ENCODE measurements at regions not wholly inside any gene's neighbourhood (a gene's known extent, or its start where the extent isn't known, plus 50 kb on each side); places are given as distances from the start of the nearest gene placed in this dataset.

DNA sequence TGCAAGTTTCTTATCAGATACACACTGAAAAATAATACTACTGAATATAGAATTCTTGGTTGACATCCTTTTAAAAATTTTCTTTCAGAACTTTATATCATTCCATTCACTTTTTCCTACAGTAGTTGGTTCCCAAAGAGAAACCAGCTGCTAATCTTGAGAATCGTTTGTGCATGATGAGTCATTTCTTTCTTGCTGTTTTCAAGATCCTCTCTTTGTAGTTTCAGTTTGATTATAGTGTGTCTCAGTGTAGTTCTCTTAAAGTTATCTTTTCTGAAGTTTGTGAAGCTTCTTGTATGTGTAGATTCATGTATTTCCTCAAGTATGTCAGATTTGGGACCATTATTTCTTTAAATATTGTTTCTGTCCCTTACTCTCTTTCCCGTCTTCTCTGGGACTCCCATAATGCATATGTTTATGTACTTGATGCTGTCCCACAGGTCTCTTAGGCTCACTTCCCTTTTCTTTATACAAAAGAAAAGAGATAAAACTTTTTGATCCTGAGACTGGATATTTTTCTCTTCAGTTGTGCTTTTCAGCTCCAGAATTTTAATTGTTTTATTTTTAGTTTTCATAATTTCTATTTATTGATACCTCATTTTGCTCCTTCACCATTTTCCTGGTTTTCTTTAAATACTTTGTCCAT is 801.0 kb downstream of the TDRD15 start:
- Histone ChIP-seq H3K4me1 (ENCODE audit: insufficient read depth, insufficient read length) (no peaks in the 10 kb centered on the region), H3K36me3 (ENCODE audit: insufficient read depth, insufficient read length, low read length) (no peaks in the 10 kb centered on the region), H3K27me3 (ENCODE audit: insufficient read depth, insufficient read length) (no peaks in the 10 kb centered on the region), H3K9me3 (ENCODE audit: insufficient read depth, low read length) (no peaks in the 10 kb centered on the region), H3K4me3 (ENCODE audit: insufficient read length, low read depth) (no peak overlapping the region), H3K9ac (ENCODE audit: insufficient read length, low read depth) (no peak overlapping the region)
- TF ChIP-seq SUZ12 (IDR thresholded peaks at IDR 0.05; ENCODE audit: extremely low read depth, insufficient read depth, insufficient read length), result no peak
- TF ChIP-seq YY1 (IDR thresholded peaks at IDR 0.05; ENCODE audit: insufficient read depth, insufficient read length), result no peak
- no peak for TF ChIP-seq ZNF274 (IDR thresholded peaks at IDR 0.05; ENCODE audit: low read depth, low read length)
- DNase-seq (ENCODE audit: low read depth, low spot score), result no peak

DNA sequence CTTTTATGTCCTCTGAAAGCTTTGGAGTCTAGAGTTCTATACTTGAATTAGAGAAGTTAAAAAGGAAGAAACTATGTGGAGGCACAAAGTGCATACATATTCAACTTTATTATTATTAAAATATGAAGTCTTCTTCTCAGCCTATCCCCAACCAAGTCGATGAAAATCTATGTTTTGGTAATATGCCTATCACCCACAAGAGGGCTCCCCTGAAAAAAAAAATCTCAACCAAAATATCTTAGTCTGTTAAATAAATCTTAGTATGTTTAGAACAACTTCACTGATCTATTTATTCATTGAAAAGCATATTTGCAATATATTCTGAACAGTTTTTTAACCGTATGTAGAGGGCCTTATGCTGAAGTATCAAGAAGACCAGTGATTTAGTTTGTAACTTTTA is 804.5 kb downstream of the TDRD15 start:
- Histone ChIP-seq H3K4me3 (ENCODE audit: insufficient read length, low read depth) (no peak overlapping the region), H3K9me3 (ENCODE audit: insufficient read depth, low read length) (no peaks in the 10 kb centered on the region), H3K4me1 (ENCODE audit: insufficient read depth, insufficient read length) (no peaks in the 10 kb centered on the region), H3K36me3 (ENCODE audit: insufficient read depth, insufficient read length, low read length) (no peaks in the 10 kb centered on the region), H3K27me3 (ENCODE audit: insufficient read depth, insufficient read length) (no peaks in the 10 kb centered on the region), H3K9ac (ENCODE audit: insufficient read length, low read depth) (no peak overlapping the region)
- DNase-seq (ENCODE audit: low read depth, low spot score), result no peak
- TF ChIP-seq SUZ12 (IDR thresholded peaks at IDR 0.05; ENCODE audit: extremely low read depth, insufficient read depth, insufficient read length), result no peak

DNA sequence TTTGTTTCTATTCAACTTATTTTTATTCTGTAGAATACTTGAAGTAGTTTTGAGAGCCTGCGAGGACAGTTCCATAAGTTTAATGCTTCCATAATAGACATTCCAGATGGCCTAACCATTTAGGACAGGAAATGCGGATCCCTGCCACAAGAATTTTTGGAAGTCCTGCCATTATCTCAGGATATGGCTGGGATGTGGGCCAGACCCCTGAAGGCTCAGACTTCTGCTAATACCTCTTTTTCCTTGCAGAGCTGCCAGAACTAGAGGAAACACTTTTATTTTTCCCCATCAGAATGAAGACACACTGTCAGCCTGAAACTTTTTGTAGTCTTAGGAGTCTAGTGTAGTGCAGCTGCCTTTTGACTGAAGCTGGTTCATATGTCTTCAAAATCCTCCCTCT is 806.5 kb downstream of the TDRD15 start:
- no peak for TF ChIP-seq SUZ12 (IDR thresholded peaks at IDR 0.05; ENCODE audit: extremely low read depth, insufficient read depth, insufficient read length)
- no peak for TF ChIP-seq ZNF274 (IDR thresholded peaks at IDR 0.05; ENCODE audit: low read depth, low read length)
- no peak for TF ChIP-seq YY1 (IDR thresholded peaks at IDR 0.05; ENCODE audit: insufficient read depth, insufficient read length)
- DNase-seq (ENCODE audit: low read depth, low spot score), result no peak

DNA sequence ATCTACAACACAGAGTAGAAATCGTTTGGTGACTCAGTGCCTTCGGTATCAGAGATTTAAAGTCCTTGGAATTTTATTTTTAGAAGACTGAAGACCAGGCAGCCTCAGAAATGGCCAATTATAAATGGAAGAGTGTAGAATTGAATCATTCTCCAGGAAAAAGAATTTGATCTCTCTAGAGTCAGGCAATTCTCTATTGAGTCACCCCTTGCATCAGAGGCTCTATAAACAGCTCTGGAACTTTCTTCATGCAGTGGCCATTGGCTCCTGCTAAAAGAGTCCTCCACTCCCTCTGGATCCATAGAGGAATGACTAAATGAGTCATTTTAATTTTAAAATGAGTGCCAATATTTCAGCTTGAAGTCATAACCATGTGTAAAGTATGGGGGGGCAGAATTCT is 816.2 kb downstream of the TDRD15 start:
- TF ChIP-seq YY1 (IDR thresholded peaks at IDR 0.05; ENCODE audit: insufficient read depth, insufficient read length), result no peak
- no peak for TF ChIP-seq SUZ12 (IDR thresholded peaks at IDR 0.05; ENCODE audit: extremely low read depth, insufficient read depth, insufficient read length)
- no peak for TF ChIP-seq ZNF274 (IDR thresholded peaks at IDR 0.05; ENCODE audit: low read depth, low read length)
- no peaks in the 10 kb centered on the region for H3K4me1 ChIP-seq (ENCODE audit: insufficient read depth, insufficient read length)
- no peaks in the 10 kb centered on the region for H3K27me3 ChIP-seq (ENCODE audit: insufficient read depth, insufficient read length)
- DNase-seq (ENCODE audit: low read depth, low spot score), result no peak
- no peaks in the 10 kb centered on the region for H3K9me3 ChIP-seq (ENCODE audit: insufficient read depth, low read length)
- H3K36me3 ChIP-seq (ENCODE audit: insufficient read depth, insufficient read length, low read length), result no peaks in the 10 kb centered on the region
- H3K4me3 ChIP-seq (ENCODE audit: insufficient read length, low read depth), result no peak overlapping the region
- no peak overlapping the region for H3K9ac ChIP-seq (ENCODE audit: insufficient read length, low read depth)

More for the DNA sequence above, 806.5 kb downstream of the TDRD15 start:
- Histone ChIP-seq H3K27me3 (ENCODE audit: insufficient read depth, insufficient read length) (no peaks in the 10 kb centered on the region), H3K4me1 (ENCODE audit: insufficient read depth, insufficient read length) (no peaks in the 10 kb centered on the region), H3K9me3 (ENCODE audit: insufficient read depth, low read length) (no peaks in the 10 kb centered on the region), H3K9ac (ENCODE audit: insufficient read length, low read depth) (no peak overlapping the region), H3K36me3 (ENCODE audit: insufficient read depth, insufficient read length, low read length) (no peaks in the 10 kb centered on the region), H3K4me3 (ENCODE audit: insufficient read length, low read depth) (no peak overlapping the region)

DNA sequence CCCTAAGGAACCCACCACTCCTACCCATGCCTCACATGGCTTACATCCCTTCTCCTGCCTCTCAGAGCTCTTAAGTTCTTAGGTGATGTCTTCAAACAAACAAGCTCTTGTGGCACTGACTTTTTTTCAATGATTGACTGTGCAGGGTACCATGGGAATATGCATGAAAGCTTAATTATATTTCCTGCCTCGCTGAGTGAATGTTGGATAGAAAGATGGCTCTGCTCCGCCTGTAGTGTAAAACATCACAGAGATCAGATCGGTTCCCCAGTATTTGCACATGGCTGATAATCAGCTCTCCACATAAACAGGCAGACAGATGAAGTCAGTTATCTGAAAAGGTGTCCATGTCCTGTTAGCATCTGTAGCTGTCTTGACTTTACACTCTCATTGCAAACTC is 820.8 kb downstream of the TDRD15 start:
- Histone ChIP-seq H3K9ac (ENCODE audit: insufficient read length, low read depth) (no peak overlapping the region), H3K9me3 (ENCODE audit: insufficient read depth, low read length) (no peaks in the 10 kb centered on the region), H3K36me3 (ENCODE audit: insufficient read depth, insufficient read length, low read length) (no peaks in the 10 kb centered on the region), H3K27me3 (ENCODE audit: insufficient read depth, insufficient read length) (no peaks in the 10 kb centered on the region), H3K4me3 (ENCODE audit: insufficient read length, low read depth) (no peak overlapping the region), H3K4me1 (ENCODE audit: insufficient read depth, insufficient read length) (no peaks in the 10 kb centered on the region)
- no peak for DNase-seq (ENCODE audit: low read depth, low spot score)
- TF ChIP-seq ZNF274 (IDR thresholded peaks at IDR 0.05; ENCODE audit: low read depth, low read length), result no peak

DNA sequence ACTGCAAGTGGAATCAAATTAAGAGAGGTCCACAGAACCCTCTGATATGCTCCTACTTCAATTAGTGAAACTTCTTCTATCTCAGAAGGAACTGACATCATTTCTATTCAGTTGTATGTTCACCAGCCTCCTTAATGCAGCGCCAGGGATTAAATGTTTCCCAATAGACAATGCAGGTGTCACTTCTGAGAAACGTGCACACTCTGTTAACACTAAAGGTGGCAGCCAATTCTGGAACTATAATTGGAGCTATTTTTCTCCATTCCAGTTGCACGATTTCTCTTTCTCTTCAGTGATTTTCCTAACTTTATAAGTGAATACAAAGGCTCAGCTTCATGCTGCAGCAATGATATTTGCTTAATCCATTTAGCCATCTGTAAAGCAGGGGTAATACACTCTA is 821.9 kb downstream of the TDRD15 start:
- Histone ChIP-seq H3K27me3 (ENCODE audit: insufficient read depth, insufficient read length) (no peaks in the 10 kb centered on the region), H3K9ac (ENCODE audit: insufficient read length, low read depth) (no peak overlapping the region), H3K4me3 (ENCODE audit: insufficient read length, low read depth) (no peak overlapping the region), H3K9me3 (ENCODE audit: insufficient read depth, low read length) (no peaks in the 10 kb centered on the region), H3K4me1 (ENCODE audit: insufficient read depth, insufficient read length) (no peaks in the 10 kb centered on the region), H3K36me3 (ENCODE audit: insufficient read depth, insufficient read length, low read length) (no peaks in the 10 kb centered on the region)
- no peak for DNase-seq (ENCODE audit: low read depth, low spot score)
- TF ChIP-seq SUZ12 (IDR thresholded peaks at IDR 0.05; ENCODE audit: extremely low read depth, insufficient read depth, insufficient read length), result no peak
- TF ChIP-seq ZNF274 (IDR thresholded peaks at IDR 0.05; ENCODE audit: low read depth, low read length), result no peak
- no peak for TF ChIP-seq YY1 (IDR thresholded peaks at IDR 0.05; ENCODE audit: insufficient read depth, insufficient read length)

DNA sequence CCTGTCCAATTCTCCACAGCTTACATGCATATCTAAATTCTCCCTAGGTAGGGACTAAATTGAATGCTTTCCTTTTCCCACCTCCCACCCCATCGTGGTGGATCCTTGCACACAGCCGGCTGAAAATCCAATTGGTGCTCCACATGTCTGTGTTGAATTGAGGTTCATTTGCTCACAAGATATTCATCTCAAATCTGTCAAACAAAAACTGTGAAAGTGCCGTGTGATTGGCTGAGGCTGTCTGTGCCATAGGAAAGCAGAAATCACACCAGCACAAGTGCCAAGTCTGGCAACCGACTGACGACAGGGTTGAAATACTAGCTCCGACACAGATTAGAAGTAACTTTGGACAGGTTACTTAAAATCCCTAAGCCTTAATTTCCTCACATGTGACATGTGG is 823.3 kb downstream of the TDRD15 start:
- TF ChIP-seq YY1 (IDR thresholded peaks at IDR 0.05; ENCODE audit: insufficient read depth, insufficient read length), result no peak
- TF ChIP-seq SUZ12 (IDR thresholded peaks at IDR 0.05; ENCODE audit: extremely low read depth, insufficient read depth, insufficient read length), result no peak
- no peak for TF ChIP-seq ZNF274 (IDR thresholded peaks at IDR 0.05; ENCODE audit: low read depth, low read length)
- DNase-seq (ENCODE audit: low read depth, low spot score), result no peak
- no peaks in the 10 kb centered on the region for H3K27me3 ChIP-seq (ENCODE audit: insufficient read depth, insufficient read length)
- no peaks in the 10 kb centered on the region for H3K36me3 ChIP-seq (ENCODE audit: insufficient read depth, insufficient read length, low read length)
- H3K9me3 ChIP-seq (ENCODE audit: insufficient read depth, low read length), result no peaks in the 10 kb centered on the region
- H3K4me1 ChIP-seq (ENCODE audit: insufficient read depth, insufficient read length), result no peaks in the 10 kb centered on the region
- H3K4me3 ChIP-seq (ENCODE audit: insufficient read length, low read depth), result no peak overlapping the region
- H3K9ac ChIP-seq (ENCODE audit: insufficient read length, low read depth), result no peak overlapping the region

DNA sequence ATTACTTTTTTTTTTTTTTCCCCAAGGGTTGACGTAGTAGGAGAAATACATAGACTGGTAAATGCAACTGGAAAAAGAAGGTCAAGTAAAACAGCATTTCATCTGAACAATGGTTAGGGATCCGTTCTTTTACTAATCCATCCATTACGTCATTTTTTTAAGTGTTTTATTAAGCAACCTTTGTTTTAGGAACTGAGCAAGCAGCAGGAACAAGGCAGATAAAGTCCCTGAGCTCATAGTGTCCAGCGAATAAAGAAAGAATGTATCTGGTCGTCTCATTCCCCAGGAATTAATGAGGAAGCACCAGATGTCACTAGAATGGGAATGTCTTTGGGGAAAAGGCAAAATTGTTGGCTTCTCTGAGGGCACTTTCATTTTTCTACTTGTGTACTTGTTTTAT is 842.4 kb downstream of the TDRD15 start:
- H3K4me3 ChIP-seq (ENCODE audit: insufficient read length, low read depth), result no peak overlapping the region
- H3K36me3 ChIP-seq (ENCODE audit: insufficient read depth, insufficient read length, low read length), result no peaks in the 10 kb centered on the region
- H3K4me1 ChIP-seq (ENCODE audit: insufficient read depth, insufficient read length), result no peaks in the 10 kb centered on the region
- TF ChIP-seq ZNF274 (IDR thresholded peaks at IDR 0.05; ENCODE audit: low read depth, low read length) (no peak), YY1 (IDR thresholded peaks at IDR 0.05; ENCODE audit: insufficient read depth, insufficient read length) (no peak), SUZ12 (IDR thresholded peaks at IDR 0.05; ENCODE audit: extremely low read depth, insufficient read depth, insufficient read length) (no peak)
- H3K9ac ChIP-seq (ENCODE audit: insufficient read length, low read depth), result no peak overlapping the region
- no peak for DNase-seq (ENCODE audit: low read depth, low spot score)
- H3K9me3 ChIP-seq (ENCODE audit: insufficient read depth, low read length), result no peaks in the 10 kb centered on the region
- H3K27me3 ChIP-seq (ENCODE audit: insufficient read depth, insufficient read length), result no peaks in the 10 kb centered on the region
